ENCODE measurements at regions not wholly inside any gene's neighbourhood (a gene's known extent, or its start where the extent isn't known, plus 50 kb on each side); places are given as distances from the start of the nearest gene placed in this dataset.

GRCh38 chr13:21973437-21974125 lies 302.7 kb downstream of the FGF9 start:
- no peak for TF ChIP-seq CTCF (conservative IDR thresholded peaks at IDR 0.05; ENCODE audit: low read length)
- no peak for DNase-seq (ENCODE audit: low read depth)
- H3K4me3 ChIP-seq (ENCODE audit: low read length), result no peak overlapping the region

- no peak for DNase-seq (ENCODE audit: low read depth)
- no peak overlapping the region for H3K4me3 ChIP-seq (ENCODE audit: low read length)
Observed at GRCh38 chr13:21974741-21975140, 303.9 kb downstream of the FGF9 start.

GRCh38 chr13:21976159-21976558 lies 305.3 kb downstream of the FGF9 start:
- no peak overlapping the region for H3K4me3 ChIP-seq (ENCODE audit: low read length)
- DNase-seq (ENCODE audit: low read depth), result no peak
- no peak for TF ChIP-seq CTCF (conservative IDR thresholded peaks at IDR 0.05; ENCODE audit: low read length)

More at GRCh38 chr13:21974741-21975140, 303.9 kb downstream of the FGF9 start:
- TF ChIP-seq CTCF (conservative IDR thresholded peaks at IDR 0.05; ENCODE audit: low read length), result no peak

GRCh38 chr13:21979161-21979806 lies 308.4 kb downstream of the FGF9 start:
- H3K4me3 ChIP-seq (ENCODE audit: low read length), result no peak overlapping the region
- DNase-seq (ENCODE audit: low read depth), result no peak
- no peak for TF ChIP-seq CTCF (conservative IDR thresholded peaks at IDR 0.05; ENCODE audit: low read length)

GRCh38 chr13:21980049-21980448 lies 309.2 kb downstream of the FGF9 start:
- H3K4me3 ChIP-seq (ENCODE audit: low read length), result no peak overlapping the region
- no peak for DNase-seq (ENCODE audit: low read depth)
- TF ChIP-seq CTCF (conservative IDR thresholded peaks at IDR 0.05; ENCODE audit: low read length), result no peak

- TF ChIP-seq CTCF (conservative IDR thresholded peaks at IDR 0.05; ENCODE audit: low read length), result no peak
- H3K4me3 ChIP-seq (ENCODE audit: low read length), result no peak overlapping the region
- no peak for DNase-seq (ENCODE audit: low read depth)
Observed at GRCh38 chr13:21984156-21984555, 313.3 kb downstream of the FGF9 start.

- TF ChIP-seq CTCF (conservative IDR thresholded peaks at IDR 0.05; ENCODE audit: low read length), result no peak
- peak; percentile 29 for DNase-seq (ENCODE audit: low read depth)
- H3K4me3 ChIP-seq (ENCODE audit: low read length), result no peak overlapping the region
Observed at GRCh38 chr13:21986602-21987001, 315.7 kb downstream of the FGF9 start.

Measured in AG10803 (cell line).